GM19351 (cell line): ENCODE measurements at regions not wholly inside any gene's neighbourhood (a gene's known extent, or its start where the extent isn't known, plus 50 kb on each side); places are given as distances from the start of the nearest gene placed in this dataset.
A peak's percentile ranks its signal among the peaks of the same experiment; 100 is the strongest.

Experiments
- ATAC-seq: cut with Tn5 transposase; IDR thresholded peaks from one replicate; pipeline ENCODE4 v1.9.1; 2021; ENCODE audit warnings: mild to moderate bottlenecking, moderate library complexity; ENCODE audit not compliant: unreplicated experiment

GRCh38 chr10:78968300-78968942 is 100.3 kb upstream of the ZMIZ1 start:
- ATAC-seq: no peak

- no peak for ATAC-seq
These were observed 99.8 kb upstream of the ZMIZ1 start for GRCh38 chr10:78968943-78969342.

- ATAC-seq: no peak
These were observed 99.0 kb upstream of the ZMIZ1 start for GRCh38 chr10:78969719-78970118.

- ATAC-seq: no peak
These were observed 98.5 kb upstream of the ZMIZ1 start for GRCh38 chr10:78970261-78970660.

GRCh38 chr10:78971094-78971682 is 97.6 kb upstream of the ZMIZ1 start:
- ATAC-seq: no peak

GRCh38 chr10:78972160-78972946 is 96.4 kb upstream of the ZMIZ1 start:
- no peak for ATAC-seq

- peak; percentile 86 for ATAC-seq
These were observed 95.5 kb upstream of the ZMIZ1 start for GRCh38 chr10:78972947-78973900.

- peak; percentile 35 for ATAC-seq
These were observed 94.7 kb upstream of the ZMIZ1 start for GRCh38 chr10:78973901-78974616.

- ATAC-seq: peak; percentile 30
These were observed 94.0 kb upstream of the ZMIZ1 start for GRCh38 chr10:78974617-78975317.

- ATAC-seq: no peak
These were observed 92.8 kb upstream of the ZMIZ1 start for GRCh38 chr10:78975926-78976325.

GRCh38 chr10:78976825-78977755 is 91.7 kb upstream of the ZMIZ1 start:
- ATAC-seq: no peak

- ATAC-seq: no peak
These were observed 88.8 kb upstream of the ZMIZ1 start for GRCh38 chr10:78979938-78980337.

- ATAC-seq: no peak
These were observed 88.4 kb upstream of the ZMIZ1 start for GRCh38 chr10:78980354-78980753.

- no peak for ATAC-seq
These were observed 88.0 kb upstream of the ZMIZ1 start for GRCh38 chr10:78980815-78981214.

GRCh38 chr10:78981257-78981969 is 87.4 kb upstream of the ZMIZ1 start:
- peak; percentile 93 for ATAC-seq

- no peak for ATAC-seq
These were observed 86.8 kb upstream of the ZMIZ1 start for GRCh38 chr10:78981970-78982281.

- no peak for ATAC-seq
These were observed 86.0 kb upstream of the ZMIZ1 start for GRCh38 chr10:78982726-78983125.

- no peak for ATAC-seq
These were observed 85.2 kb upstream of the ZMIZ1 start for GRCh38 chr10:78983608-78984007.
